Bronchial epithelial cell (primary cell): ENCODE measurements at regions not wholly inside any gene's neighbourhood (a gene's known extent, or its start where the extent isn't known, plus 50 kb on each side); places are given as distances from the start of the nearest gene placed in this dataset.
A peak's percentile ranks its signal among the peaks of the same experiment; 100 is the strongest.

Experiments
- DNase-seq: peaks from one replicate; pipeline ENCODE4 v3.0.0-alpha.2; 2010; ENCODE audit warnings: low read depth
- FAIRE-seq: peaks from 2 replicates; lab custom pipeline; 2011; peaks lifted over from hg19 to GRCh38; lab: Jason Lieb, UNC
- H3K27me3 ChIP-seq: 2 replicates; pipeline ENCODE4 v1.5.1; 2011; ENCODE audit warnings: low read length; ENCODE audit not compliant: control insufficient read depth, insufficient read depth
- H3K36me3 ChIP-seq: 2 replicates; pipeline ENCODE4 v1.5.1; 2011; ENCODE audit warnings: low read length; ENCODE audit not compliant: control insufficient read depth, insufficient read depth
- H3K4me3 ChIP-seq: 2 replicates; pipeline ENCODE4 v1.5.1; 2011; ENCODE audit warnings: mild to moderate bottlenecking, low read depth, low read length, control low read depth
- TF ChIP-seq, protein P1 (sequence below): IDR thresholded peaks from 2 replicates; pipeline ENCODE4 v1.5.1; 2011; ENCODE audit warnings: mild to moderate bottlenecking, moderate library complexity, low read length, control low read depth, inconsistent platforms; ENCODE audit not compliant: insufficient read depth, severe bottlenecking

DNA sequence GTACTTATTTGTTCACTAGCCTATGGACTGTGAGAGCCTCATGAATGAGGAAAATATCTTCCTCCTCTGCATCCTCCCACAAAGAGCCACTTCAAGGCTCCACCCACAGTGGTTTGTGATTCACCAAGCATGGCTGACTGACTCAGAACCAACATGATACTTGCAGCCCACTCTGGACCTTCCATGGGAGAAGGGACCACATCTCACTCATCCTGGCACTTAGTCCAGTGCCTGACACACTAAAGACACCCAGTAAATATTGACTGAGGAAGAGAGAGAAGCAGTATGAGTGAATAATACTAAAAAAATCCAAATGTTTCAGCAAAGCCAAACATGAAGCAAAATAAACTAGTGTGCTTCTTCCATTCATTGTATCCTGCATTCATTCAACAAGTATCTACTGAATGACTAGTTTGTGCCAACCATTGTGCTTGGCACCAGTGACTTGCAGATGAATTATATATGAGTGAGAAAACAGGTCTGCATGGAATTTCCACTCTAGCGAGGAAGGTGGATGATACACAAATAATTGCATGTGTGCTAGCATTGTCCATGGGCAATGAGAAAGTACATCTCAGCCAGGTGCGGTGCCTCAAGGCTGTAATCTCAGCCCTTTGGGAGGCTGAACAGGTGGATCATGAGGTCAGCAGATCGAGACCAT is 54.9 kb upstream of the BLID start:
- Histone ChIP-seq H3K4me3 (no peak overlapping the region), H3K27me3 (no peaks in the 10 kb centered on the region), H3K36me3 (no peaks in the 10 kb centered on the region)
- TF ChIP-seq, protein P1, sequence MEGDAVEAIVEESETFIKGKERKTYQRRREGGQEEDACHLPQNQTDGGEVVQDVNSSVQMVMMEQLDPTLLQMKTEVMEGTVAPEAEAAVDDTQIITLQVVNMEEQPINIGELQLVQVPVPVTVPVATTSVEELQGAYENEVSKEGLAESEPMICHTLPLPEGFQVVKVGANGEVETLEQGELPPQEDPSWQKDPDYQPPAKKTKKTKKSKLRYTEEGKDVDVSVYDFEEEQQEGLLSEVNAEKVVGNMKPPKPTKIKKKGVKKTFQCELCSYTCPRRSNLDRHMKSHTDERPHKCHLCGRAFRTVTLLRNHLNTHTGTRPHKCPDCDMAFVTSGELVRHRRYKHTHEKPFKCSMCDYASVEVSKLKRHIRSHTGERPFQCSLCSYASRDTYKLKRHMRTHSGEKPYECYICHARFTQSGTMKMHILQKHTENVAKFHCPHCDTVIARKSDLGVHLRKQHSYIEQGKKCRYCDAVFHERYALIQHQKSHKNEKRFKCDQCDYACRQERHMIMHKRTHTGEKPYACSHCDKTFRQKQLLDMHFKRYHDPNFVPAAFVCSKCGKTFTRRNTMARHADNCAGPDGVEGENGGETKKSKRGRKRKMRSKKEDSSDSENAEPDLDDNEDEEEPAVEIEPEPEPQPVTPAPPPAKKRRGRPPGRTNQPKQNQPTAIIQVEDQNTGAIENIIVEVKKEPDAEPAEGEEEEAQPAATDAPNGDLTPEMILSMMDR = no peak
- peak; percentile 97 for FAIRE-seq
- peak; percentile 97 for DNase-seq

DNA sequence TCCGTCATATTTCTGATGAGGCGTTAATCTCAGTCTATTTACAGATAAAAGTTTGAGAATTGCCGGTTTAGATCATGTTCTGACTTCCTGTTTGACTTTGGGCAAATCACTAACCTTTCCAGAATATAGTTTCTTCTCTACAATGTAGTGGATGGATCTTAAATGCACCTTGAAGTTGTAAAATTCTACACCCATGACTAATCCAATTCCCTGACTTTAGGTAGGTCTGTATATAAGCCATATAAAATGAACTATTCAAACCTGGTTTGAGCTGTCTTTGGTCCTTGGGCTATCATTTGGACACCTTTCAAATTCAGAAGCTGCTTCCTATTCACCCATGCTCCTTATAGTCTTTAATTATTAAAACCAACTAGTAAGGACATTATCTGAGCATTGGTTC is 52.2 kb upstream of the BLID start:
- no peaks in the 10 kb centered on the region for H3K36me3 ChIP-seq
- FAIRE-seq (no peak), DNase-seq (peak; percentile 48)
- H3K27me3 ChIP-seq = no peaks in the 10 kb centered on the region
- no peak overlapping the region for H3K4me3 ChIP-seq
- TF ChIP-seq, protein P1 = no peak

DNA sequence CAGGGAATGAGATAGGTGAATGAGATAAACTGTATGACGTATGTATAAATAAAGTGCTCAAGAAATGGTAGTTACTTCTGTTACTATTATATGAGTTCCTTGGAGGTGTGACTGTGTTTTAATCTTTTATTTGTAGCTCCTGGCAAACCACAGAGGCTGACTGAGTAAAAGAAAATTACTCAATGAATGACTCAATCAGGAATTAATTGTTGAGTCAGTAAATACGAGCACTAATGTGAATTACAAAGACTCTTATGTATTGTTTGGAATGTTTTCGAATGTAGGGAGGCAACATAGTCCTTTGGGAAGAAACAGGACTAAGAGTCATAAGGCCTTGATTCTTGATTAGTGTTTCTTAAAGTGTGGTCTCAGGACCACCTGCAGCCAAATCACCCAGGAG is 51.1 kb upstream of the BLID start:
- Histone ChIP-seq H3K4me3 (no peak overlapping the region), H3K36me3 (no peaks in the 10 kb centered on the region), H3K27me3 (no peaks in the 10 kb centered on the region)
- FAIRE-seq = no peak
- TF ChIP-seq, protein P1 = no peak
- peak; percentile 99 for DNase-seq

DNA sequence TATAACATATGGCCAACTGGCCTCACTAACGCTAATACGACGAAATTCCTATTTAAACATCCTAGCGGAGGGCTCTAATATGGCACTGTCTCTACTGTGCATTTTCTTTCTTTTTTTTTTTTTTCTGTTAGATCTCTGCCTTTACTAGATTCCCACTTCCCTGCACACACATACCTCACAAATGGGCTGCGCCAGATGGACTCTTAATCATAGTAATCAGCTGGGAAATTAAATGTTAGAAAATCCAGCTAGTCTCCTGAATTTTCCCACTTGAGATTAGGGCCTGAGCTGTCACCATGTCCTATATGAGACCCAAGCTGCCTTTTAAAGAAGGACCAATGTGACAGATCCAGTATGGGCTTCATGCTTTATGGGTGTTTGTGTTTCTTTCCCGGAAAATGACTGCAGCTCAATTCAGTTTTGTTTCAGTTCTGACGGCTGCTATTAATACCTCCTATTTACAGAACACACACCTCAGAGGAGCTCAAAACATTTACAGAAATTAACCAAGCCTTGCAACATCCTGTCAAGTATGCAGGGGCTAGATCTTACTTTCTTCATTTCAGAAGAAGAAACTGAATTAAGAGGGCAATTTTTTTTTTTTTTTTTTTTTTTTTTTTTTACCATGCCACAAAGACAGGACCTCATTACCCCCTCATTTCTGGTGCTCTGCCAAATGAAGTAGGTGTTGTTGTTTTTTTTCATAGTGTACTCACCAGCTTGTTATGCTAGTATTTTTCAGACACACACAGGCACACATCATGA is 49.8 kb upstream of the BLID start:
- no peak for DNase-seq
- H3K27me3 ChIP-seq = no peaks in the 10 kb centered on the region
- TF ChIP-seq, protein P1 = no peak
- no peaks in the 10 kb centered on the region for H3K36me3 ChIP-seq
- no peak for FAIRE-seq
- no peak overlapping the region for H3K4me3 ChIP-seq
